Endothelial cell of umbilical vein (primary cell): ENCODE measurements at regions not wholly inside any gene's neighbourhood (a gene's known extent, or its start where the extent isn't known, plus 50 kb on each side); places are given as distances from the start of the nearest gene placed in this dataset.

Experiments used
- CTCF ChIP-seq, 2 donors: IDR thresholded peaks; 1 replicate in 1 of 2; 2 replicates in 1 of 2; pipeline ENCODE4 v1.5.1; 2011; ENCODE audit warnings: low read length in 2 of 2, mild to moderate bottlenecking in 2 of 2, moderate library complexity in 2 of 2, control low read depth in 1 of 2, inconsistent platforms in 1 of 2, low read depth in 1 of 2; ENCODE audit not compliant: insufficient read depth in 1 of 2; ENCODE audit errors: extremely low read depth in 1 of 2
- EZH2 ChIP-seq: IDR thresholded peaks from 2 replicates; pipeline ENCODE4 v1.6.1; 2012; ENCODE audit warnings: borderline replicate concordance, low read depth, mild to moderate bottlenecking, moderate library complexity, low read length, inconsistent platforms; ENCODE audit not compliant: severe bottlenecking
- FOS ChIP-seq: IDR thresholded peaks from 2 replicates; pipeline ENCODE4 v1.6.1; 2011; ENCODE audit warnings: mild to moderate bottlenecking, low read length, moderate library complexity, borderline replicate concordance; ENCODE audit not compliant: insufficient read depth
- GATA2 ChIP-seq: IDR thresholded peaks from 2 replicates; pipeline ENCODE4 v1.7.0; 2011; ENCODE audit warnings: low read depth, mild to moderate bottlenecking, moderate library complexity, mixed read lengths, low read length; ENCODE audit not compliant: insufficient read length, insufficient read depth
- JUN ChIP-seq: IDR thresholded peaks from 2 replicates; pipeline ENCODE4 v1.6.1; 2011; ENCODE audit warnings: borderline replicate concordance, low read depth; ENCODE audit not compliant: insufficient read length, insufficient read depth
- MAX ChIP-seq: IDR thresholded peaks from 2 replicates; pipeline ENCODE4 v1.6.1; 2011; ENCODE audit not compliant: insufficient read depth, insufficient read length
- MYC ChIP-seq: IDR thresholded peaks from one replicate; pipeline ENCODE4 v1.6.1; 2011; ENCODE audit warnings: mild to moderate bottlenecking, low read depth, low read length
- POLR2A ChIP-seq: IDR thresholded peaks from 2 replicates; pipeline ENCODE4 v1.6.1; 2012; ENCODE audit warnings: low read depth, mild to moderate bottlenecking, control low read depth, low read length

GRCh38 chr2:3942841-3943240 lies 239.5 kb downstream of the DCDC2C start:
- TF ChIP-seq POLR2A (no peak), CTCF (IDR thresholded peaks at IDR 0.05; ENCODE audit: extremely low read depth in 1 of 2, insufficient read depth in 1 of 2, low read depth in 1 of 2, low read length in 2 of 2) (no peak), EZH2 (no peak), FOS (no peak), JUN (no peak), MAX (no peak), GATA2 (no peak), MYC (no peak)
